ENCODE measurements at regions not wholly inside any gene's neighbourhood (a gene's known extent, or its start where the extent isn't known, plus 50 kb on each side); places are given as distances from the start of the nearest gene placed in this dataset.
"Not testable (repeated sequence)": the region's sequence is repeated elsewhere in the genome, so short reads cannot be mapped to it uniquely, and the experiment has no call there.

DNA sequence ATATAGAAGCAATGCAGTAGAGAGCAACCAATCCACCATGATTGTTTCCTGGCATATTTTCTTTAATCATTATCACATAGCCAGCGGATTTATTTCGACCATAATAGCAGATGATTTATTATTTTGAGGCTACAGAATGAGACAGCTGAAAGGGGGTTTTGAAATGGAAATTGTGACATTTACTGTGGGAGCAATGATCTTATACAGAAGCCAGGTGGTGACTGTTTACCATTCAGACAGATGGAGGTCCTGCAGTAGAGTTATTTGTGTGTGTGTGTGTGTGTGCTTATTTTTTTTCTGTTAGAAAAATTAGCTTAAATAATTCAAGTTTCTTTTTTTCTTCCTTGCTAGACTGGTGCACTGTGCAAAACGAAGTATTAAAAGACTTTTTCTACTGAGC is 1784.5 kb downstream of the MRPL39 start:
- Histone ChIP-seq H3K4me3 (no peak overlapping the region), H3K36me3 (ENCODE audit: insufficient read depth, low read length) (no peaks in the 10 kb centered on the region), H3K27ac (no peak overlapping the region), H3K9me3 (ENCODE audit: low read depth, low read length) (no peaks in the 10 kb centered on the region), H3K9ac (ENCODE audit: insufficient read length) (no peak overlapping the region)
- DNase-seq (ENCODE audit: low read depth, low spot score) = no peak
- TF ChIP-seq POLR2AphosphoS5 (IDR thresholded peaks at IDR 0.05; ENCODE audit: borderline replicate concordance, low read depth, low read length) (no peak), EZH2 (IDR thresholded peaks at IDR 0.05) (no peak), FOXP2 (optimal IDR thresholded peaks at IDR 0.05; ENCODE audit: control extremely low read depth, extremely low read length, insufficient read depth) (no peak)

GRCh38 chr21:23817337-23817736 is 1789.9 kb downstream of the MRPL39 start:
- no peak for TF ChIP-seq POLR2AphosphoS5 (IDR thresholded peaks at IDR 0.05; ENCODE audit: borderline replicate concordance, low read depth, low read length)
- TF ChIP-seq EZH2 (IDR thresholded peaks at IDR 0.05) = no peak
- TF ChIP-seq FOXP2 (optimal IDR thresholded peaks at IDR 0.05; ENCODE audit: control extremely low read depth, extremely low read length, insufficient read depth) = no peak
- Histone ChIP-seq H3K9ac (ENCODE audit: insufficient read length) (no peak overlapping the region), H3K36me3 (ENCODE audit: insufficient read depth, low read length) (no peaks in the 10 kb centered on the region), H3K4me3 (no peak overlapping the region), H3K9me3 (ENCODE audit: low read depth, low read length) (no peaks in the 10 kb centered on the region), H3K27ac (no peak overlapping the region)
- no peak for DNase-seq (ENCODE audit: low read depth, low spot score)

- TF ChIP-seq FOXP2 (optimal IDR thresholded peaks at IDR 0.05; ENCODE audit: control extremely low read depth, extremely low read length, insufficient read depth) (no peak), POLR2AphosphoS5 (IDR thresholded peaks at IDR 0.05; ENCODE audit: borderline replicate concordance, low read depth, low read length) (no peak), EZH2 (IDR thresholded peaks at IDR 0.05) (no peak)
- H3K4me3 ChIP-seq = no peak overlapping the region
- H3K27ac ChIP-seq = no peak overlapping the region
- H3K9me3 ChIP-seq (ENCODE audit: low read depth, low read length) = no peaks in the 10 kb centered on the region
- no peak for DNase-seq (ENCODE audit: low read depth, low spot score)
- no peaks in the 10 kb centered on the region for H3K36me3 ChIP-seq (ENCODE audit: insufficient read depth, low read length)
- H3K9ac ChIP-seq (ENCODE audit: insufficient read length) = no peak overlapping the region
Measured at GRCh38 chr21:23812485-23812884, 1794.8 kb downstream of the MRPL39 start.

- TF ChIP-seq FOXP2 (optimal IDR thresholded peaks at IDR 0.05; ENCODE audit: control extremely low read depth, extremely low read length, insufficient read depth) (no peak), EZH2 (IDR thresholded peaks at IDR 0.05) (no peak), POLR2AphosphoS5 (IDR thresholded peaks at IDR 0.05; ENCODE audit: borderline replicate concordance, low read depth, low read length) (no peak)
- H3K4me3 ChIP-seq = no peak overlapping the region
- H3K9ac ChIP-seq (ENCODE audit: insufficient read length) = no peak overlapping the region
- no peaks in the 10 kb centered on the region for H3K36me3 ChIP-seq (ENCODE audit: insufficient read depth, low read length)
- DNase-seq (ENCODE audit: low read depth, low spot score) = no peak
- H3K27ac ChIP-seq = no peak overlapping the region
- H3K9me3 ChIP-seq (ENCODE audit: low read depth, low read length) = no peaks in the 10 kb centered on the region
Measured at GRCh38 chr21:23811805-23812204, 1795.5 kb downstream of the MRPL39 start.

- no peak for DNase-seq (ENCODE audit: low read depth, low spot score)
- no peak overlapping the region for H3K4me3 ChIP-seq
- no peak overlapping the region for H3K27ac ChIP-seq
- H3K9ac ChIP-seq (ENCODE audit: insufficient read length) = no peak overlapping the region
- no peaks in the 10 kb centered on the region for H3K9me3 ChIP-seq (ENCODE audit: low read depth, low read length)
- no peaks in the 10 kb centered on the region for H3K36me3 ChIP-seq (ENCODE audit: insufficient read depth, low read length)
- TF ChIP-seq FOXP2 (optimal IDR thresholded peaks at IDR 0.05; ENCODE audit: control extremely low read depth, extremely low read length, insufficient read depth) = no peak
- no peak for TF ChIP-seq EZH2 (IDR thresholded peaks at IDR 0.05)
- no peak for TF ChIP-seq POLR2AphosphoS5 (IDR thresholded peaks at IDR 0.05; ENCODE audit: borderline replicate concordance, low read depth, low read length)
Measured at GRCh38 chr21:23809573-23809972, 1797.7 kb downstream of the MRPL39 start.

DNA sequence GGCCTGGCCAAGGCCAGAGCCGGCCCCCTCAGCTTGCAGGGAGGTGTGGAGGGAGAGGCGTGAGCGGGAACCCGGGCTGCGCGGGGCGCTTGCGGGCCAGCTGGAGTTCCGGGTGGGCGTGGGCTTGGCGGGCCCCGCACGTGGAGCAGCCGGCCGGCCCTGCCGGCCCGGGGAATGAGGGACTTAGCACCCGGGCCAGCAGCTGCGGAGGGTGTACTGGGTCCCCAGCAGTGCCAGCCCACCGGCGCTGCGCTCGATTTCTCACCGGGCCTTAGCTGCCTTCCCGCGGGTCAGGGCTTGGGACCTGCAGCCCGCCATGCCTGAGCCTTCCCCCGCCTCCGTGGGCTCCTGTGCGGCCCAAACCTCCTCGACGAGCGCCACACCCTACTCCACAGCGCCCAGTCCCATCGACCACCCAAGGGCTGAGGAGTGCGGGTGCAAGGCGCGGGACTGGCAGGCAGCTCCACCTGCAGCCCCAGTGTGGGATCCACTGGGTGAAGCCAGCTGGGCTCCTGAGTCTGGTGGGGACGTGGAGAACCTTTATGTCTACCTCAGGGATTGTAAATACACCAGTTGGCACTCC is 1800.2 kb downstream of the MRPL39 start:
- not testable (repeated sequence) for DNase-seq (ENCODE audit: low read depth, low spot score); H3K36me3 ChIP-seq (ENCODE audit: insufficient read depth, low read length); H3K9me3 ChIP-seq (ENCODE audit: low read depth, low read length); H3K4me3 ChIP-seq; H3K9ac ChIP-seq (ENCODE audit: insufficient read length); H3K27ac ChIP-seq

- TF ChIP-seq FOXP2 (optimal IDR thresholded peaks at IDR 0.05; ENCODE audit: control extremely low read depth, extremely low read length, insufficient read depth) (no peak), EZH2 (IDR thresholded peaks at IDR 0.05) (no peak), POLR2AphosphoS5 (IDR thresholded peaks at IDR 0.05; ENCODE audit: borderline replicate concordance, low read depth, low read length) (no peak)
- Histone ChIP-seq H3K36me3 (ENCODE audit: insufficient read depth, low read length) (no peaks in the 10 kb centered on the region), H3K9me3 (ENCODE audit: low read depth, low read length) (no peaks in the 10 kb centered on the region), H3K4me3 (no peak overlapping the region), H3K27ac (no peak overlapping the region), H3K9ac (ENCODE audit: insufficient read length) (no peak overlapping the region)
- no peak for DNase-seq (ENCODE audit: low read depth, low spot score)
Measured at GRCh38 chr21:23804866-23805265, 1802.4 kb downstream of the MRPL39 start.

DNA sequence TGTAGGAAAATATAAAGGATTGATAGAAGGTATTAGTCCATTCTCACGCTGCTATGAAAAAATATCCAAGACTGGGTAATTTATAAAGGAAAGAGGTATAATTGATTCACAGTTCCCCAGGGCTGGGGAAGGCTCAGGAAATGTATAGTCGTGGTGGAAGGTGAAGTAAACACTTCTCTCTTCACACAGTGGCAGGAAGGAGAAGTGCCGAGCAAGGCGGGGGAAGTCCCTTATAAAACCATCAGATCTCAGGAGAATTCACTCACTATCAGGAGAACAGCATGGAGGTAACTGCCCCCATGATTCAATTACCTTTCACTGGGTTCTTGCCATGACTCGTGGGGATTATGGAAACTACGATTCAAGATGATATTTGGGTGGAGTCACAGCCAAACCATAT is 1806.0 kb downstream of the MRPL39 start:
- H3K27ac ChIP-seq = no peak overlapping the region
- no peak for DNase-seq (ENCODE audit: low read depth, low spot score)
- no peak overlapping the region for H3K4me3 ChIP-seq
- H3K9me3 ChIP-seq (ENCODE audit: low read depth, low read length) = no peaks in the 10 kb centered on the region
- H3K36me3 ChIP-seq (ENCODE audit: insufficient read depth, low read length) = no peaks in the 10 kb centered on the region
- TF ChIP-seq POLR2AphosphoS5 (IDR thresholded peaks at IDR 0.05; ENCODE audit: borderline replicate concordance, low read depth, low read length) = no peak
- no peak for TF ChIP-seq EZH2 (IDR thresholded peaks at IDR 0.05)
- TF ChIP-seq FOXP2 (optimal IDR thresholded peaks at IDR 0.05; ENCODE audit: control extremely low read depth, extremely low read length, insufficient read depth) = no peak
- no peak overlapping the region for H3K9ac ChIP-seq (ENCODE audit: insufficient read length)

- H3K4me3 ChIP-seq = no peak overlapping the region
- no peak for TF ChIP-seq EZH2 (IDR thresholded peaks at IDR 0.05)
- TF ChIP-seq FOXP2 (optimal IDR thresholded peaks at IDR 0.05; ENCODE audit: control extremely low read depth, extremely low read length, insufficient read depth) = no peak
- no peak for TF ChIP-seq POLR2AphosphoS5 (IDR thresholded peaks at IDR 0.05; ENCODE audit: borderline replicate concordance, low read depth, low read length)
- no peaks in the 10 kb centered on the region for H3K9me3 ChIP-seq (ENCODE audit: low read depth, low read length)
- DNase-seq (ENCODE audit: low read depth, low spot score) = no peak
- H3K27ac ChIP-seq = 0 out of 2 replicates have a peak overlapping the region, but pooled peaks have one; percentile 19
- H3K9ac ChIP-seq (ENCODE audit: insufficient read length) = no peak overlapping the region
- no peaks in the 10 kb centered on the region for H3K36me3 ChIP-seq (ENCODE audit: insufficient read depth, low read length)
Measured at GRCh38 chr21:23799376-23799775, 1807.9 kb downstream of the MRPL39 start.

Measured in SK-N-MC (cell line).